ENCODE measurements at regions not wholly inside any gene's neighbourhood (a gene's known extent, or its start where the extent isn't known, plus 50 kb on each side); places are given as distances from the start of the nearest gene placed in this dataset.

DNA sequence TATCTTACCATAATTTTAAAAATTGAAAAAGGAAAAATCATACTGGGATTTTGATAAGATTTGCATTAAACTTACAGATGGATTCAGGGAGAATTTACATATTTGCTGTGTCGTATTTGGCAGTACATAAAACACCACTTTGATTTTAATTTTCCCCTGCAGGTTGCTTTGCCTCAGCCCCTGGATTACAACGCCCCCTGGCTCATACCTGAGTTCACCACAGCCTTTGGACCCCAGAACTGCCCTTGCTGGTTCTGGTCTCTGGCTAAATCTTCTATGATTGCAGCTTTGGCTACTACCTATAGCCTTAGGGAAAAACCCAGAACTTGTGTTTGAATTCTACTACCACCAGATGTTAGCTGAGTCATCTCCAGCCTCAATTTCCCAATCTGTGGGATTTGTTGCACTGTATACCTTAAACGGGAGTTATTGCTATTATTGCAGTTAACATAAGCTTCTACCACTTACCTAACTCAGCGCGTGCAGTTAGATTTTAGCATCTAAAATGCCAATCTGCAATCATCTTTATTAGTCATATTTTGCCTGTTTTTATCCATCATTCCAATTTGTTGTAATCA lies 315.7 kb upstream of the GADL1 start:
- H3K4me3 ChIP-seq (ENCODE audit: low read depth, low read length) = no peak overlapping the region
- TF ChIP-seq CTCF (IDR thresholded peaks at IDR 0.05; ENCODE audit: low read depth, low read length) = no peak

DNA sequence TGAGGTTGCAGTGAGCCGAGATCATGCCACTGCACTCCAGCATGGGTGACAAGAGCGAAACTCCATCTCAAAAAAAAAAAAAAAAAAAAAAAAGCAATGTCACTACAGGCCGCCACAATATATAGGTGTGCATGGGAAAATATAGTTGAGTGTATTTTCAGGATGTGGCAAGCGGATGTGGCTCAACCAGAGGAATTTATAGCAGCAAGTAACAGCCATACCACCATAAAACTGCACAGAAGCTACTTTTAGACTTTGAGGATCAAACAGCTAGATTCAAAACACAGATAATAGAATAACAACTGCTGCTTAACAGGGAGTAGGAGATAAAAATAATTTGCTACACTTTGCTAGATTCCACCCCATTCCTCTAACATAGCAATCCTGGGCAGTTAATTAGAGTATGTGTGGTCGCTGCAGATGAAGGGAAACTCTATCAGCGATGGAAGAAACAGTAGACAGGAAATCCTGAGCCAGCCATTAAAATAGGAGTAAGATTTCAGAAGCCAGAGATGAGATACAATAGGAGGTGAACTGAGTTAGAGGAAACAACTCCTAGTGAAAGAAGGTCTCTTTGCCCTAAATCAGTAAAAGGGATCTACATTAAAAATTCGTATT lies 318.7 kb upstream of the STT3B start:
- H3K4me3 ChIP-seq (ENCODE audit: low read depth, low read length) = no peak overlapping the region
- no peak for TF ChIP-seq CTCF (IDR thresholded peaks at IDR 0.05; ENCODE audit: low read depth, low read length)

GRCh38 chr3:31218082-31218481 lies 314.6 kb upstream of the STT3B start:
- no peak for TF ChIP-seq CTCF (IDR thresholded peaks at IDR 0.05; ENCODE audit: low read depth, low read length)
- no peak overlapping the region for H3K4me3 ChIP-seq (ENCODE audit: low read depth, low read length)

DNA sequence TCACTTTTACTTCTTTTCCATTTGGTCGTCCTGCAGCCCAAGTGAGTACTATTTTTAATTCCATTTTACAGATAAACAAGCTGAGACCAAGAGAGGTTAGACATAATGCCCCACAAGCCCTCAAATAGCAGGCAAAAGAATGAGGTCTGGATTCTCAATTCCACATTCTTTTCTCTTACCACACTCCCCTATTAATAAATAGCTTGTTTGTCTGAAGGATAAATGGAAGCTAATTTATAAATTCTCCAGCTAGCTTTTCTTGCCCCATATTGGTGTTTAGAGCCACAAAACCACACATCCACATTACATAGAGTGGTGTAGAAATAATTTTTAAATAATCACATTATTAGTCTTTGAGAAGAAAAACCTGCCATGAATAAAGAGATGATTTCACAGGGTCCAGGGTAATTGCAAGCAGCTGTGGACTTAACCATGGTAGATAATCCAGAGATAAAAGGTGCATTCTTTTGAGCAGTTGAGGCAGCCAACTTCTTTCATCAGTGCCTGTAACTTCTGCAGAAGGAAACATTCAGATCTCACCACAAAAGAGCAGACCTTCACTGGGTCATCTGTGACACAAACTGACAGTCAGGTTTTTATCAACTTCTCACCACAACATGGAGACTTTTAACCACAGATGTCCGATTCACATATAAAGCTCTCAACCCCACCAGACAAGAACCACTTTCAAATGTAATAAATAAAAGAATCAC lies 313.4 kb upstream of the STT3B start:
- no peak for TF ChIP-seq CTCF (IDR thresholded peaks at IDR 0.05; ENCODE audit: low read depth, low read length)
- no peak overlapping the region for H3K4me3 ChIP-seq (ENCODE audit: low read depth, low read length)

DNA sequence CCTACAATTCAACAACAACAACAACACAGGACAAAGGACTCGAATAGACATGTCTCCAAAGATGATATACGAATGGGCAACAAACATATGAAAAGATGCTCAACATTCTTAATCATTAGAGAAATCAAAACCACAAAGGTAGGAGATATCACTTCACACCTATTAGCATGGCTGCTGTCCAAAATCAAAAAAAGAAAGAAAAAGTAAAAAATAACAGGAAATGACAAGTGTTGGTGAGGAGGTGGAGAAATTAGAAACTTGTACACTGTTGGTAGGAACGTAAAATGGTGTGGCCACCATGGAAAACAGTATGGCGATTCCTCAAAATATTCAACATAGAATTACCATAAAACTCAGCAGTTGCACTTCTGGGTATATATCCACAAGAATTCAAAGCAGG lies 312.3 kb upstream of the STT3B start:
- TF ChIP-seq CTCF (IDR thresholded peaks at IDR 0.05; ENCODE audit: low read depth, low read length) = no peak
- no peak overlapping the region for H3K4me3 ChIP-seq (ENCODE audit: low read depth, low read length)

DNA sequence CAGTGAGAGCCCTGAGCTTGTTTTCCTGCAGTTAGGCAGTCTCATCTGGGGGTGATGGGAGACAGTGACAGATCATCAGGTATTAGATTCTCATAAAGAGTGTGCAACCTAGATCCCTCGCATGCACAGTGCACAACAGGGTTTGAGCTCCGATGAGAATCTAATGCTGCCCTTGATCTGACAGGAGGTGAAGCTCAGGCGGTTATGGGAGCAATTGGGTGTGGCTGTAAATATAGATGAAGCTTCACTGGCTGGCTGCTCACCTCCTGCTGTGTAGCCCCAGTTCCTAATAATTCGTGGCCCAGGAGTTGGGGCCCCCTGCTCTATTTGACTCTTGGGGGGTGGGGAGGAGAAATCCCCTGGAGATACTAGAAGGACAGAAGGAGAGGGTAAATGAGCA lies 309.4 kb upstream of the STT3B start:
- TF ChIP-seq CTCF (IDR thresholded peaks at IDR 0.05; ENCODE audit: low read depth, low read length) = no peak
- H3K4me3 ChIP-seq (ENCODE audit: low read depth, low read length) = no peak overlapping the region

GRCh38 chr3:31224936-31225335 lies 307.8 kb upstream of the STT3B start:
- no peak overlapping the region for H3K4me3 ChIP-seq (ENCODE audit: low read depth, low read length)
- no peak for TF ChIP-seq CTCF (IDR thresholded peaks at IDR 0.05; ENCODE audit: low read depth, low read length)

Data from WI38 (cell line).